ENCODE measurements at regions not wholly inside any gene's neighbourhood (a gene's known extent, or its start where the extent isn't known, plus 50 kb on each side); places are given as distances from the start of the nearest gene placed in this dataset.

DNA sequence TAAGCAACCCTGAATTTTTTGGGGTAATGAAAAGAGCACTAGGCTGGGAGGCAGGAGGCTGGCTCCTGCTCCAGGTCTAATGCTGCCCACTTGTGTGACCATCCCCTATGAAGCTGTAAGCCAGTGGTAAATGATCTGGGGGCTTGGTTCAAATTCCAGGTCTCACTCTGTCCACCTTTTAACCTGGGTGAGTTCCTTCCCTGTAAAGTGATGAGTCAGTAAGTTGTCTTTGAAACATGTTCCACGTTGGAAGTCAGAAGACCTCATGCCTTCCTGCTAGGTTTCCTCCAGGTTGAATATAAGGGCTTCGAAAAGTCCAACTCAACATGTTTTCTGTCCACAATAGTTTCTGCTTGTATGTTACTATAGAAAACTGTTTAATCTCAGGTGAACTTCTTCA lies 160.9 kb upstream of the MYT1L start (continued):
- TF ChIP-seq, protein P1, sequence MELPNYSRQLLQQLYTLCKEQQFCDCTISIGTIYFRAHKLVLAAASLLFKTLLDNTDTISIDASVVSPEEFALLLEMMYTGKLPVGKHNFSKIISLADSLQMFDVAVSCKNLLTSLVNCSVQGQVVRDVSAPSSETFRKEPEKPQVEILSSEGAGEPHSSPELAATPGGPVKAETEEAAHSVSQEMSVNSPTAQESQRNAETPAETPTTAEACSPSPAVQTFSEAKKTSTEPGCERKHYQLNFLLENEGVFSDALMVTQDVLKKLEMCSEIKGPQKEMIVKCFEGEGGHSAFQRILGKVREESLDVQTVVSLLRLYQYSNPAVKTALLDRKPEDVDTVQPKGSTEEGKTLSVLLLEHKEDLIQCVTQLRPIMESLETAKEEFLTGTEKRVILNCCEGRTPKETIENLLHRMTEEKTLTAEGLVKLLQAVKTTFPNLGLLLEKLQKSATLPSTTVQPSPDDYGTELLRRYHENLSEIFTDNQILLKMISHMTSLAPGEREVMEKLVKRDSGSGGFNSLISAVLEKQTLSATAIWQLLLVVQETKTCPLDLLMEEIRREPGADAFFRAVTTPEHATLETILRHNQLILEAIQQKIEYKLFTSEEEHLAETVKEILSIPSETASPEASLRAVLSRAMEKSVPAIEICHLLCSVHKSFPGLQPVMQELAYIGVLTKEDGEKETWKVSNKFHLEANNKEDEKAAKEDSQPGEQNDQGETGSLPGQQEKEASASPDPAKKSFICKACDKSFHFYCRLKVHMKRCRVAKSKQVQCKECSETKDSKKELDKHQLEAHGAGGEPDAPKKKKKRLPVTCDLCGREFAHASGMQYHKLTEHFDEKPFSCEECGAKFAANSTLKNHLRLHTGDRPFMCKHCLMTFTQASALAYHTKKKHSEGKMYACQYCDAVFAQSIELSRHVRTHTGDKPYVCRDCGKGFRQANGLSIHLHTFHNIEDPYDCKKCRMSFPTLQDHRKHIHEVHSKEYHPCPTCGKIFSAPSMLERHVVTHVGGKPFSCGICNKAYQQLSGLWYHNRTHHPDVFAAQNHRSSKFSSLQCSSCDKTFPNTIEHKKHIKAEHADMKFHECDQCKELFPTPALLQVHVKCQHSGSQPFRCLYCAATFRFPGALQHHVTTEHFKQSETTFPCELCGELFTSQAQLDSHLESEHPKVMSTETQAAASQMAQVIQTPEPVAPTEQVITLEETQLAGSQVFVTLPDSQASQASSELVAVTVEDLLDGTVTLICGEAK (IDR thresholded peaks at IDR 0.05; ENCODE audit: borderline replicate concordance), result no peak
- TF ChIP-seq RAD21 (IDR thresholded peaks at IDR 0.05; ENCODE audit: insufficient read depth, low read depth, low read length), result no peak
- TF ChIP-seq NR2F1 (conservative IDR thresholded peaks at IDR 0.05), result no peak
- no peak for TF ChIP-seq CEBPB (IDR thresholded peaks at IDR 0.05; ENCODE audit: borderline replicate concordance in 1 of 2, low read depth in 2 of 2, low read length in 2 of 2)
- TF ChIP-seq CHD2 (IDR thresholded peaks at IDR 0.05; ENCODE audit: borderline replicate concordance, low read depth, low read length), result no peak
- TF ChIP-seq, protein P2, sequence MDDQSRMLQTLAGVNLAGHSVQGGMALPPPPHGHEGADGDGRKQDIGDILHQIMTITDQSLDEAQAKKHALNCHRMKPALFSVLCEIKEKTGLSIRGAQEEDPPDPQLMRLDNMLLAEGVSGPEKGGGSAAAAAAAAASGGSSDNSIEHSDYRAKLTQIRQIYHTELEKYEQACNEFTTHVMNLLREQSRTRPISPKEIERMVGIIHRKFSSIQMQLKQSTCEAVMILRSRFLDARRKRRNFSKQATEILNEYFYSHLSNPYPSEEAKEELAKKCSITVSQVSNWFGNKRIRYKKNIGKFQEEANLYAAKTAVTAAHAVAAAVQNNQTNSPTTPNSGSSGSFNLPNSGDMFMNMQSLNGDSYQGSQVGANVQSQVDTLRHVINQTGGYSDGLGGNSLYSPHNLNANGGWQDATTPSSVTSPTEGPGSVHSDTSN (IDR thresholded peaks at IDR 0.05; ENCODE audit: insufficient replicate concordance, low read depth, low read length), result no peak
- no peak for TF ChIP-seq FOXK2 (IDR thresholded peaks at IDR 0.05)
- TF ChIP-seq, protein P3, sequence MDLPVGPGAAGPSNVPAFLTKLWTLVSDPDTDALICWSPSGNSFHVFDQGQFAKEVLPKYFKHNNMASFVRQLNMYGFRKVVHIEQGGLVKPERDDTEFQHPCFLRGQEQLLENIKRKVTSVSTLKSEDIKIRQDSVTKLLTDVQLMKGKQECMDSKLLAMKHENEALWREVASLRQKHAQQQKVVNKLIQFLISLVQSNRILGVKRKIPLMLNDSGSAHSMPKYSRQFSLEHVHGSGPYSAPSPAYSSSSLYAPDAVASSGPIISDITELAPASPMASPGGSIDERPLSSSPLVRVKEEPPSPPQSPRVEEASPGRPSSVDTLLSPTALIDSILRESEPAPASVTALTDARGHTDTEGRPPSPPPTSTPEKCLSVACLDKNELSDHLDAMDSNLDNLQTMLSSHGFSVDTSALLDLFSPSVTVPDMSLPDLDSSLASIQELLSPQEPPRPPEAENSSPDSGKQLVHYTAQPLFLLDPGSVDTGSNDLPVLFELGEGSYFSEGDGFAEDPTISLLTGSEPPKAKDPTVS (IDR thresholded peaks at IDR 0.05; ENCODE audit: low read depth, low read length), result no peak
- no peak for TF ChIP-seq YY1 (IDR thresholded peaks at IDR 0.05; ENCODE audit: low read depth, low read length)

Measured in GM12878 (cell line).